ENCODE measurements at regions not wholly inside any gene's neighbourhood (a gene's known extent, or its start where the extent isn't known, plus 50 kb on each side); places are given as distances from the start of the nearest gene placed in this dataset.

DNA sequence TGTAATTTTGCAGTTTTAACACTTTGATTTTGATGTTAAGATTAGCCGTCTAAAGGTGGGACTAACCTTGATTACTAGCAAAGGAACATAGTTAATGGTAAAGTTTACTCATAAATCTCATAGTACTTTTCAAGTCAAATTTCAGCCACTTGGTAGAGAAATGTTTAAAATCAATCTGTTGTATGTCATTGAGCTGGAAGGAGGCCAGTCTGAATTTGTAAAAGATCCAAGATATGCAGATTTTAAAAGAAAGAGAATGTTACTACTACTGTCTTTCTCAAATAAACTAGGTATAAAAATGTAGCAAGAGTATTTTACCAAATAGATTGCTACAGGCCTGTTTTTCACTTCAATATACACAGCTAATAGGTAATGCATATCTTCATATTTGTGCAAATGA, 600.8 kb upstream of the SEL1L start:
- TF ChIP-seq, protein P1, sequence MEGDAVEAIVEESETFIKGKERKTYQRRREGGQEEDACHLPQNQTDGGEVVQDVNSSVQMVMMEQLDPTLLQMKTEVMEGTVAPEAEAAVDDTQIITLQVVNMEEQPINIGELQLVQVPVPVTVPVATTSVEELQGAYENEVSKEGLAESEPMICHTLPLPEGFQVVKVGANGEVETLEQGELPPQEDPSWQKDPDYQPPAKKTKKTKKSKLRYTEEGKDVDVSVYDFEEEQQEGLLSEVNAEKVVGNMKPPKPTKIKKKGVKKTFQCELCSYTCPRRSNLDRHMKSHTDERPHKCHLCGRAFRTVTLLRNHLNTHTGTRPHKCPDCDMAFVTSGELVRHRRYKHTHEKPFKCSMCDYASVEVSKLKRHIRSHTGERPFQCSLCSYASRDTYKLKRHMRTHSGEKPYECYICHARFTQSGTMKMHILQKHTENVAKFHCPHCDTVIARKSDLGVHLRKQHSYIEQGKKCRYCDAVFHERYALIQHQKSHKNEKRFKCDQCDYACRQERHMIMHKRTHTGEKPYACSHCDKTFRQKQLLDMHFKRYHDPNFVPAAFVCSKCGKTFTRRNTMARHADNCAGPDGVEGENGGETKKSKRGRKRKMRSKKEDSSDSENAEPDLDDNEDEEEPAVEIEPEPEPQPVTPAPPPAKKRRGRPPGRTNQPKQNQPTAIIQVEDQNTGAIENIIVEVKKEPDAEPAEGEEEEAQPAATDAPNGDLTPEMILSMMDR (conservative IDR thresholded peaks at IDR 0.05 in 1 of 2, IDR thresholded peaks at IDR 0.05 in 1 of 2; ENCODE audit: extremely low read depth in 1 of 2, insufficient read depth in 1 of 2, low read depth in 1 of 2, low read length in 2 of 2), result no peak
- no peak for TF ChIP-seq EZH2 (IDR thresholded peaks at IDR 0.05; ENCODE audit: borderline replicate concordance, low read length)

All from mammary epithelial cell (primary cell).